ENCODE measurements at regions not wholly inside any gene's neighbourhood (a gene's known extent, or its start where the extent isn't known, plus 50 kb on each side); places are given as distances from the start of the nearest gene placed in this dataset.

DNA sequence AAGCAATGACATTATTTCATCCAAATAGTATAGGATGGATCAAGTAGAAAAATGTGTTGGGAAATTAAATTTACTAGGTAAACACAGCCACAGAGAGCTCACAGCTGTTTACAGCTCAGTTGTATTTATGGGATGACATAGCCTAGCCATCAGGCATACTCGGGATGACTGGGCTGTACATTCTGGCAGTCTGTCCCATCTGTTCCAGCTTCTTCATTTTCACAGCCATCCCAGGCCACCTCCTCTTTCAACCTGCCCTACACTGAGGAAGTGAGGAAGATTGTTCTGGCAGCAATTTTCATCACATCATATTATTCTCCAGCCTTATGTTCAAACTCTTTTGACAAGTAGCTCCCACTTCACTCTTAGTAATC, 98.4 kb upstream of the PFN2 start:
- TF ChIP-seq, protein P1, sequence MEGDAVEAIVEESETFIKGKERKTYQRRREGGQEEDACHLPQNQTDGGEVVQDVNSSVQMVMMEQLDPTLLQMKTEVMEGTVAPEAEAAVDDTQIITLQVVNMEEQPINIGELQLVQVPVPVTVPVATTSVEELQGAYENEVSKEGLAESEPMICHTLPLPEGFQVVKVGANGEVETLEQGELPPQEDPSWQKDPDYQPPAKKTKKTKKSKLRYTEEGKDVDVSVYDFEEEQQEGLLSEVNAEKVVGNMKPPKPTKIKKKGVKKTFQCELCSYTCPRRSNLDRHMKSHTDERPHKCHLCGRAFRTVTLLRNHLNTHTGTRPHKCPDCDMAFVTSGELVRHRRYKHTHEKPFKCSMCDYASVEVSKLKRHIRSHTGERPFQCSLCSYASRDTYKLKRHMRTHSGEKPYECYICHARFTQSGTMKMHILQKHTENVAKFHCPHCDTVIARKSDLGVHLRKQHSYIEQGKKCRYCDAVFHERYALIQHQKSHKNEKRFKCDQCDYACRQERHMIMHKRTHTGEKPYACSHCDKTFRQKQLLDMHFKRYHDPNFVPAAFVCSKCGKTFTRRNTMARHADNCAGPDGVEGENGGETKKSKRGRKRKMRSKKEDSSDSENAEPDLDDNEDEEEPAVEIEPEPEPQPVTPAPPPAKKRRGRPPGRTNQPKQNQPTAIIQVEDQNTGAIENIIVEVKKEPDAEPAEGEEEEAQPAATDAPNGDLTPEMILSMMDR (IDR thresholded peaks at IDR 0.05; ENCODE audit: insufficient read depth, low read depth, low read length, missing control alignments), result no peak
- no peak for DNase-seq (ENCODE audit: low read depth)
- no peak overlapping the region for H3K4me3 ChIP-seq (ENCODE audit: low read depth, low read length)

DNA sequence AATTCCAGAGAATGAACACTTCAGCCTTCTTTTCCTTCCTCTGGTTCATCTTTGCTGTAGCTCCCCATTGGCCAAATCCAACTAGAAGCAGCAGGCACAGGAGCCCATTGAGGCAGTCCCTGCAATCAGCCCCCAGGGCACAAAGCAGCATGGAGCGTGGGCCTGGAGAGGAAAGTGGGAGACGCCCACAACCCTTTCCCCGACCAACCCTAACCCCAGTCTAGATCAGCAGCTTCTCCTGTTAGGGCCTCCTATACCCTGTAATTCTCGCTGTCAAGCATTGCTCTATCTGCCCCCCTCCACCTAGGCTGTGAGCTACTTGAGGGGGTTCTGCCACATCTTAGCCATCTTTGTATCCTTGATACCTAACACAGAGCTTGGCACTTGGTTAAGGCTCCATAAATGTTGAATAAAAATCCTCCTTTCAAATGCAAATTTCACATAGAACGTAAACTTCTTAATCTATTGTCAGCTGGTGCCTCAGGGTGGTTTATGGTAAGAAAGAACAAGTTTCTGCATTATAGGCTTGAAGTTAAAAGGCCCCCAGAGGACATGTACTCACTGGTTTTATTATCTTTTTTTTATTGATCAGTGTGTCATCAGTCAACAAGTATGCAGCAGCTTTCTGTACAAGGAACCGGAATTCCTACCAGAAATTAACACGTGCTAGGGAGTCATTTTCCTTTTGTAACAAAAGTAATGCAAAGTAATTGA, 97.9 kb upstream of the PFN2 start:
- TF ChIP-seq, protein P1 (IDR thresholded peaks at IDR 0.05; ENCODE audit: insufficient read depth, low read depth, low read length, missing control alignments), result no peak
- H3K4me3 ChIP-seq (ENCODE audit: low read depth, low read length), result no peak overlapping the region
- DNase-seq (ENCODE audit: low read depth), result no peak

DNA sequence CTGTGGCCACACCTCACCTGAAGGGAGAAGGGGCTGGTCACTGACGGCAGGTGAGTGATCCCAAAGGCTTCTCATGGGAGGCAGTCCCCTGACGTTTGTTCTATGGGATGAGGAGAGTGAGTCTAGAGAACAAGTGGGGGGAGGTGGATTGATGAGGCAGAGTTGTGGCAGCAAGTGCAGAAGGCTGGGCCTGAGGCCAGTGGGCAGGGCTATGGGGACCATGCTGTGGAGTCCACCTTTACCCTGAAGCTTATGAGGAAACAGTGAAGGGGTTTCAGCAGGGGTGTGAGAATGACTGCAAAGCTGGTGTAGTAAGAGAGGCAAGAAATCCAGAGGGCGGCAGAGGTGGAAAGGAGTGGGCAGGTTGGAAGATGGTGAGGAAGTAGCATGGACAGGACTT, 96.9 kb upstream of the PFN2 start:
- TF ChIP-seq, protein P1 (IDR thresholded peaks at IDR 0.05; ENCODE audit: insufficient read depth, low read depth, low read length, missing control alignments), result no peak
- DNase-seq (ENCODE audit: low read depth), result no peak
- no peak overlapping the region for H3K4me3 ChIP-seq (ENCODE audit: low read depth, low read length)

DNA sequence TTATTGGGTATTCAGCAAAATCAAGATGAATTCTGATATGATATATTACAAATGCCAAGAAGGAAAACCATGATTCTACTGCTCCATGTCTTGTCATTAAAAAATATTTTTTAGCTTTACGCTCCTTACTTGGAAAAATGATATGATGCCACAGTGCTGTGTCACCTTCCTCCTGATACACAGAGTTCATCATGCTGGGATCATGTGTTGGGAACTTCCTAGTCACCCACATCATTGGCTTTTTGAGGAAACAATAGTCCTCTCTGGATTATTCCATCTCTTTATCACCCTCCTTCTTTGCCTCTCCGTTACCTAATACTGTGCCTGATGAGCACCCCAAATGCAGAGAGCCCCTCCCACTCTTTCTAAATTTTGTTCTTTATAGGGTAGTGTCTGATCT, 94.3 kb upstream of the PFN2 start:
- H3K4me3 ChIP-seq (ENCODE audit: low read depth, low read length), result no peak overlapping the region
- no peak for DNase-seq (ENCODE audit: low read depth)
- TF ChIP-seq, protein P1 (IDR thresholded peaks at IDR 0.05; ENCODE audit: insufficient read depth, low read depth, low read length, missing control alignments), result no peak

DNA sequence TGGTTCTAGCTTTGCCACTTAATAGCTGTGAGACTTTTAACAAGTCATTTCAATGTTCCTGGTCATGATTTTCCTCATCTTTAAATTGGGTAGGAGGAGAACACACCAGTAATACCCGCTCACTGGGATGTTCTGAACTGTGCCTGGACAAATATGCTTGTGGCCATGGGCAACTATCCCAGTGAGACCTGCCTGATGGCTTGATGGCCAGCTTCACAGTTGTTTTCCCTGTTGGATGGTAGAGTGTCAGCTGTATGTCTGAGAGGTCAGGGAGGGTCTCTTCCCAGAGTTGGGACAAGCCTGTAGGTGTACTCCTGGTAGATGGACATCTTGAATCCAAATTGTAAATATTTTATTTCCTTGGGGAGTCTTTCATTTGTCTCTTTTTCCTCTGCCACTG, 92.5 kb upstream of the PFN2 start:
- no peak for DNase-seq (ENCODE audit: low read depth)
- TF ChIP-seq, protein P1 (IDR thresholded peaks at IDR 0.05; ENCODE audit: insufficient read depth, low read depth, low read length, missing control alignments), result no peak

DNA sequence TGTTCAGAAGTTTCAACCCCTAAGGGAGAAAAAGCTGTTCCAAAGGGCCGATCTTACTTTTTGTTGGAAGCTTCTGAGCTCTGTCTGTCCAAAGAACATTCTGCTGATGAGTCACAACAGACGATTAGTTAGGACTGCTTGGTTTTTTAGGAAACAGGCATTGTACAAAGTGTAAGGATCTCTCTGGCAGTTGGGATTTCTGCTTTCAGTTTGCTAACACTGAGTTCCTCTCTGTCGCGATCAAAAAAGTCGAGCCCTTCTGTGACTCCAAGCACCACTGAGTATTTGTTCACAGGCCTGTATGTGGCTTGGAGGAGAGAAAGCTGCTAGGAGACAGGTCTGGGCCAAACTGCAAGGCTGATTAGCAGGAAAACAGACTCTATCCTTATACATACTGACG, 91.8 kb upstream of the PFN2 start:
- DNase-seq (ENCODE audit: low read depth), result no peak
- TF ChIP-seq, protein P1 (IDR thresholded peaks at IDR 0.05; ENCODE audit: insufficient read depth, low read depth, low read length, missing control alignments), result no peak
- no peak overlapping the region for H3K4me3 ChIP-seq (ENCODE audit: low read depth, low read length)

More for the DNA sequence above, 92.5 kb upstream of the PFN2 start:
- H3K4me3 ChIP-seq (ENCODE audit: low read depth, low read length), result no peak overlapping the region

Data from GM12865 (cell line).